ENCODE measurements at regions not wholly inside any gene's neighbourhood (a gene's known extent, or its start where the extent isn't known, plus 50 kb on each side); places are given as distances from the start of the nearest gene placed in this dataset.

GRCh38 chr7:84495128-84495527 lies 300.5 kb upstream of the SEMA3A start:
- TF ChIP-seq CTCF (conservative IDR thresholded peaks at IDR 0.05; ENCODE audit: low read depth, low read length) (no peak), EZH2phosphoT487 (IDR thresholded peaks at IDR 0.05; ENCODE audit: borderline replicate concordance, low read length) (no peak)

Data from PC-3 (cell line).